ENCODE measurements at regions not wholly inside any gene's neighbourhood (a gene's known extent, or its start where the extent isn't known, plus 50 kb on each side); places are given as distances from the start of the nearest gene placed in this dataset.

DNA sequence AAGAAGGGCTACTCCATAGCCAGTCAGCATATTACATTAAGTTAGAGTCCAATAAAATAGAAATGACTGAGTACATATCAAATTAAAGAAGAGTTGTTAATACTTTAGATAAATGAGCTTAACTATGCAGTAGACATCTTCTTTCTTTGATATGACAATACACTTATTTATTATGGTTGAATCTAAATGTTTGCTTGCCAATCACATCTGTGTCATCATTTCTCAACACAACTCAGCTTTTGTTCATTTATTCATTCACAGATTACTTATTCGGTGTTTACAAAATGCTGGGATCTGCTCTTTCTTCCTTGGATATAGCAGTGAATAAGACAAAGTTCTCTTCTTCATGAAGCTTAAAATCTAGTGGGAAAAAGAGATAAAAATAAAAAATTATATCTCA, 614.6 kb upstream of the ATP2B1 start:
- TF ChIP-seq, protein P1, sequence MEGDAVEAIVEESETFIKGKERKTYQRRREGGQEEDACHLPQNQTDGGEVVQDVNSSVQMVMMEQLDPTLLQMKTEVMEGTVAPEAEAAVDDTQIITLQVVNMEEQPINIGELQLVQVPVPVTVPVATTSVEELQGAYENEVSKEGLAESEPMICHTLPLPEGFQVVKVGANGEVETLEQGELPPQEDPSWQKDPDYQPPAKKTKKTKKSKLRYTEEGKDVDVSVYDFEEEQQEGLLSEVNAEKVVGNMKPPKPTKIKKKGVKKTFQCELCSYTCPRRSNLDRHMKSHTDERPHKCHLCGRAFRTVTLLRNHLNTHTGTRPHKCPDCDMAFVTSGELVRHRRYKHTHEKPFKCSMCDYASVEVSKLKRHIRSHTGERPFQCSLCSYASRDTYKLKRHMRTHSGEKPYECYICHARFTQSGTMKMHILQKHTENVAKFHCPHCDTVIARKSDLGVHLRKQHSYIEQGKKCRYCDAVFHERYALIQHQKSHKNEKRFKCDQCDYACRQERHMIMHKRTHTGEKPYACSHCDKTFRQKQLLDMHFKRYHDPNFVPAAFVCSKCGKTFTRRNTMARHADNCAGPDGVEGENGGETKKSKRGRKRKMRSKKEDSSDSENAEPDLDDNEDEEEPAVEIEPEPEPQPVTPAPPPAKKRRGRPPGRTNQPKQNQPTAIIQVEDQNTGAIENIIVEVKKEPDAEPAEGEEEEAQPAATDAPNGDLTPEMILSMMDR (IDR thresholded peaks at IDR 0.05) = no peak
- no peak for TF ChIP-seq POLR2A (IDR thresholded peaks at IDR 0.05)

Data from heart left ventricle (tissue), 13 donors.